Sigmoid colon (tissue), 6 donors: ENCODE measurements at regions not wholly inside any gene's neighbourhood (a gene's known extent, or its start where the extent isn't known, plus 50 kb on each side); places are given as distances from the start of the nearest gene placed in this dataset.

Experiments
- DNase-seq: peaks from one replicate; pipeline ENCODE4 v3.0.0-alpha.2; 2019
- H3K27ac ChIP-seq, 4 donors: fragments of 200-600 bp; sonication (generic); one replicate each; pipeline ENCODE4 v1.5.1; 2016 to 2019; ENCODE audit warnings: mild to moderate bottlenecking in 1 of 4
- H3K27me3 ChIP-seq, 3 donors: fragments of 200-600 bp; sonication (generic); one replicate each; pipeline ENCODE4 v1.5.1; 2019; ENCODE audit warnings: mild to moderate bottlenecking in 1 of 3
- H3K36me3 ChIP-seq, 4 donors: fragments of 200-600 bp; sonication (generic); one replicate each; pipeline ENCODE4 v1.5.1; 2016 to 2019
- H3K4me1 ChIP-seq, 4 donors: fragments of 200-600 bp; sonication (generic); one replicate each; pipeline ENCODE4 v1.5.1; 2017 to 2019
- H3K4me3 ChIP-seq, 4 donors: fragments of 200-600 bp; sonication (generic); one replicate each; pipeline ENCODE4 v1.5.1; 2017 to 2019; ENCODE audit warnings: mild to moderate bottlenecking in 2 of 4, moderate library complexity in 1 of 4
- H3K9me3 ChIP-seq, 4 donors: fragments of 200-600 bp in 3 of 4; sonication (generic) in 3 of 4; one replicate each; pipeline versions ENCODE4 v1.5.1 to v1.6.1; 2013 to 2019
- CTCF ChIP-seq, 4 experiments: fragments of 450-650 bp in 3 of 4; fragments of 200-600 bp in 1 of 4; IDR thresholded peaks; one replicate each; pipeline ENCODE4 v1.5.1; 2016 to 2019; ENCODE audit warnings: antibody characterized with exemption in 4 of 4, mild to moderate bottlenecking in 3 of 4, moderate library complexity in 2 of 4
- EP300 ChIP-seq, 4 donors: sonication (generic); formaldehyde crosslinking; IDR thresholded peaks; one replicate each; pipeline ENCODE4 v1.6.1; 2017; ENCODE audit warnings: antibody characterized with exemption in 4 of 4
- POLR2A ChIP-seq, 2 donors: fragments of 450-650 bp; IDR thresholded peaks; one replicate each; pipeline ENCODE4 v1.6.1; 2016; ENCODE audit warnings: antibody characterized with exemption in 2 of 2, mild to moderate bottlenecking in 2 of 2, moderate library complexity in 2 of 2
- POLR2AphosphoS5 ChIP-seq, 4 donors: sonication (generic); formaldehyde crosslinking; IDR thresholded peaks; one replicate each; pipeline ENCODE4 v1.6.1; 2017; ENCODE audit warnings: antibody characterized with exemption in 4 of 4
- WGBS, 2 donors: extraction: QIAGEN DNeasy Blood & Tissue Kit; methylation state at CpG; one replicate each; pipeline ENCODE4 v1.1.7; 2013; 5-methylcytosine and 5-hydroxymethylcytosine counted together
- intact Hi-C: fragments of 100-400 bp; cut with DNase I; formaldehyde crosslinking; loops from one replicate; pipeline ENCODE4 v1.15.1; 2023
- donor health status: healthy with polysubstance abuse.
- donor health status: healthy.

GRCh38 chr4:32010221-32010620, 1290.1 kb downstream of the PCDH7 start:
- H3K27me3 ChIP-seq, result no peaks in the 10 kb centered on the region
- no peaks in the 10 kb centered on the region for H3K36me3 ChIP-seq
- intact Hi-C loops, result no loop called here
- TF ChIP-seq CTCF (IDR thresholded peaks at IDR 0.05), result no peak
- no peak for TF ChIP-seq POLR2AphosphoS5 (IDR thresholded peaks at IDR 0.05)
- TF ChIP-seq EP300 (IDR thresholded peaks at IDR 0.05), result no peak
- TF ChIP-seq POLR2A (IDR thresholded peaks at IDR 0.05), result no peak
- no peak overlapping the region for H3K27ac ChIP-seq
- H3K4me1 ChIP-seq, result no peaks in the 10 kb centered on the region
- DNase-seq, result no peak
- 87 to 90% methylated on average over 3 of the region's 3 CpGs for WGBS, 2 donors
- H3K4me3 ChIP-seq, result no peak overlapping the region
- no peaks in the 10 kb centered on the region for H3K9me3 ChIP-seq

GRCh38 chr4:32022071-32022470, 1301.9 kb downstream of the PCDH7 start:
- intact Hi-C loops, result no loop called here
- Histone ChIP-seq H3K4me1 (no peaks in the 10 kb centered on the region), H3K4me3 (no peak overlapping the region), H3K9me3 (no peaks in the 10 kb centered on the region), H3K36me3 (no peaks in the 10 kb centered on the region), H3K27ac (no peak overlapping the region), H3K27me3 (no peaks in the 10 kb centered on the region)
- DNase-seq, result no peak
- 82 to 84% methylated on average over 1 of the region's 1 CpG for WGBS, 2 donors
- TF ChIP-seq EP300 (IDR thresholded peaks at IDR 0.05) (no peak), POLR2A (IDR thresholded peaks at IDR 0.05) (no peak), POLR2AphosphoS5 (IDR thresholded peaks at IDR 0.05) (no peak), CTCF (IDR thresholded peaks at IDR 0.05) (no peak)

- intact Hi-C loops, result no loop called here
- no peak overlapping the region for H3K27ac ChIP-seq
- no peaks in the 10 kb centered on the region for H3K27me3 ChIP-seq
- no peak overlapping the region for H3K4me3 ChIP-seq
- TF ChIP-seq CTCF (IDR thresholded peaks at IDR 0.05), result no peak
- no peak for TF ChIP-seq EP300 (IDR thresholded peaks at IDR 0.05)
- TF ChIP-seq POLR2AphosphoS5 (IDR thresholded peaks at IDR 0.05), result no peak
- TF ChIP-seq POLR2A (IDR thresholded peaks at IDR 0.05), result no peak
- H3K9me3 ChIP-seq, result no peaks in the 10 kb centered on the region
- 33 to 77% methylated on average over 5 of the region's 5 CpGs for WGBS, 2 donors
- no peak for DNase-seq
- H3K36me3 ChIP-seq, result no peaks in the 10 kb centered on the region
- no peaks in the 10 kb centered on the region for H3K4me1 ChIP-seq
Measured at GRCh38 chr4:32025851-32026459, 1305.8 kb downstream of the PCDH7 start.

GRCh38 chr4:32030406-32030805, 1310.2 kb downstream of the PCDH7 start:
- H3K27ac ChIP-seq, result no peak overlapping the region
- no peaks in the 10 kb centered on the region for H3K4me1 ChIP-seq
- H3K36me3 ChIP-seq, result no peaks in the 10 kb centered on the region
- H3K27me3 ChIP-seq, result no peaks in the 10 kb centered on the region
- TF ChIP-seq POLR2AphosphoS5 (IDR thresholded peaks at IDR 0.05) (no peak), CTCF (IDR thresholded peaks at IDR 0.05) (no peak), POLR2A (IDR thresholded peaks at IDR 0.05) (no peak), EP300 (IDR thresholded peaks at IDR 0.05) (no peak)
- H3K9me3 ChIP-seq, result no peaks in the 10 kb centered on the region
- no peak overlapping the region for H3K4me3 ChIP-seq
- DNase-seq, result no peak
- intact Hi-C loops, result no loop called here

GRCh38 chr4:32031026-32031425, 1310.9 kb downstream of the PCDH7 start:
- TF ChIP-seq POLR2A (IDR thresholded peaks at IDR 0.05), result no peak
- TF ChIP-seq CTCF (IDR thresholded peaks at IDR 0.05), result no peak
- TF ChIP-seq POLR2AphosphoS5 (IDR thresholded peaks at IDR 0.05), result no peak
- no peak for TF ChIP-seq EP300 (IDR thresholded peaks at IDR 0.05)
- Histone ChIP-seq H3K27me3 (no peaks in the 10 kb centered on the region), H3K27ac (no peak overlapping the region), H3K4me1 (no peaks in the 10 kb centered on the region), H3K36me3 (no peaks in the 10 kb centered on the region), H3K4me3 (no peak overlapping the region), H3K9me3 (no peaks in the 10 kb centered on the region)
- intact Hi-C loops, result no loop called here
- 67 to 71% methylated on average over 2 of the region's 2 CpGs for WGBS, 2 donors
- no peak for DNase-seq
